ENCODE measurements at regions not wholly inside any gene's neighbourhood (a gene's known extent, or its start where the extent isn't known, plus 50 kb on each side); places are given as distances from the start of the nearest gene placed in this dataset.

GRCh38 chr9:86557063-86557766 is 203.0 kb upstream of the TUT7 start:
- DNase-seq: no peak

GRCh38 chr9:86555661-86556060 is 201.5 kb upstream of the TUT7 start:
- DNase-seq: no peak

GRCh38 chr9:86550401-86550800 is 196.2 kb upstream of the TUT7 start:
- DNase-seq: no peak

GRCh38 chr9:86549920-86550319 is 195.7 kb upstream of the TUT7 start:
- DNase-seq: no peak

- peak; percentile 48 for DNase-seq
These were observed 195.2 kb upstream of the TUT7 start for GRCh38 chr9:86549401-86549811.

GRCh38 chr9:86548220-86548619 is 194.0 kb upstream of the TUT7 start:
- no peak for DNase-seq

- DNase-seq: no peak
These were observed 193.4 kb upstream of the TUT7 start for GRCh38 chr9:86547571-86547970.

GRCh38 chr9:86546712-86547111 is 192.5 kb upstream of the TUT7 start:
- DNase-seq: peak; percentile 79

- no peak for DNase-seq
These were observed 190.9 kb upstream of the TUT7 start for GRCh38 chr9:86545090-86545489.

- no peak for DNase-seq
These were observed 186.9 kb upstream of the TUT7 start for GRCh38 chr9:86541014-86541570.

GRCh38 chr9:86535406-86535915 is 181.3 kb upstream of the TUT7 start:
- no peak for DNase-seq

GRCh38 chr9:86534572-86535258 is 180.5 kb upstream of the TUT7 start:
- DNase-seq: no peak

- DNase-seq: no peak
These were observed 177.9 kb upstream of the TUT7 start for GRCh38 chr9:86531971-86532640.

- no peak for DNase-seq
These were observed 177.2 kb upstream of the TUT7 start for GRCh38 chr9:86531273-86531970.

GRCh38 chr9:86529496-86530275 is 175.5 kb upstream of the TUT7 start:
- DNase-seq: no peak

GRCh38 chr9:86526021-86526420 is 171.8 kb upstream of the TUT7 start:
- no peak for DNase-seq

- DNase-seq: no peak
These were observed 171.0 kb upstream of the TUT7 start for GRCh38 chr9:86525182-86525581.

- no peak for DNase-seq
These were observed 167.8 kb upstream of the TUT7 start for GRCh38 chr9:86521977-86522376.

- no peak for DNase-seq
These were observed 167.1 kb upstream of the TUT7 start for GRCh38 chr9:86521322-86521721.

- no peak for DNase-seq
These were observed 164.9 kb upstream of the TUT7 start for GRCh38 chr9:86519066-86519615.

GRCh38 chr9:86517475-86517874 is 163.3 kb upstream of the TUT7 start:
- no peak for DNase-seq

GRCh38 chr9:86516564-86516963 is 162.4 kb upstream of the TUT7 start:
- DNase-seq: no peak
